ENCODE measurements at regions not wholly inside any gene's neighbourhood (a gene's known extent, or its start where the extent isn't known, plus 50 kb on each side); places are given as distances from the start of the nearest gene placed in this dataset.

DNA sequence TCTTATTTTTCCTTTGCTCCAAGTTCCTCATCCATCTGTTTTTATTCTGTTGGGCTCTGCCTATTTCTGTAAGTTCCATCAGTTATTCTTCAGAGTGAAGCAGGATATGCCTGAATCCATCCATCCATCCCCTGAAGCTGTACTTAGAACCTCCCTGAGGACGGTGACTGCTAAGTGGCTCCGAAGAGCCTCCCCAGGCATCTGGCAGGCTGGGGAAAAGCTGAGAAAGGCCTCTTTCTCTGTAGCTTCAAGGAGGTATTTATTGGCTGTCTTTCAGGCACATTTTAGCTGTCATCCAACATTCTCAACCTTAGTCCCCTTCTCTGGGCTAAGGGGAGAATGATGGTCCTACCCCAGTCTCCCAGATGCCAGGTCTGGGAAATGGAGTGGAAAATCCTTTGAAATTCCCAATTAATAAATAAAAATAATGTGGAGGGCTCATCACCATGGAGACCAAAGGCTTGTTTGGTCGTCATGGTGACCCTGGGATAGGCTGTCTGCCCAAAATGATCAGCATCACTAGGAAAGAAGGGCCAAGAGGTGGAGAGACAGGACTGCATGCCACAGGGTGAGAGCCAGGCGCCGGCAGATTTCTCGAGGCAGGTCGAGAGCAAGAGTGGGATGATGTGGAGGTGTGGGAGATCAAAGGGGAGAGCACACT is 82.0 kb downstream of the UBIAD1 start:
- H3K27me3 ChIP-seq (ENCODE audit: control insufficient read depth, insufficient read depth, low read length): peaks cover 6% of the 10 kb centered on the region
- ChIA-PET CTCF (interaction anchor here (0.6 to 0.9 kb wide), 2 partner anchors 15 to 793 kb away, joined by 3 read pairs; no protein-coding TSS in a partner anchor), POLR2A (no interaction called here)
- H3K36me3 ChIP-seq (ENCODE audit: control insufficient read depth, insufficient read depth, low read length): no peaks in the 10 kb centered on the region
- H3K4me3 ChIP-seq (ENCODE audit: low read depth, low read length): no peak overlapping the region
- TF ChIP-seq, protein P1, sequence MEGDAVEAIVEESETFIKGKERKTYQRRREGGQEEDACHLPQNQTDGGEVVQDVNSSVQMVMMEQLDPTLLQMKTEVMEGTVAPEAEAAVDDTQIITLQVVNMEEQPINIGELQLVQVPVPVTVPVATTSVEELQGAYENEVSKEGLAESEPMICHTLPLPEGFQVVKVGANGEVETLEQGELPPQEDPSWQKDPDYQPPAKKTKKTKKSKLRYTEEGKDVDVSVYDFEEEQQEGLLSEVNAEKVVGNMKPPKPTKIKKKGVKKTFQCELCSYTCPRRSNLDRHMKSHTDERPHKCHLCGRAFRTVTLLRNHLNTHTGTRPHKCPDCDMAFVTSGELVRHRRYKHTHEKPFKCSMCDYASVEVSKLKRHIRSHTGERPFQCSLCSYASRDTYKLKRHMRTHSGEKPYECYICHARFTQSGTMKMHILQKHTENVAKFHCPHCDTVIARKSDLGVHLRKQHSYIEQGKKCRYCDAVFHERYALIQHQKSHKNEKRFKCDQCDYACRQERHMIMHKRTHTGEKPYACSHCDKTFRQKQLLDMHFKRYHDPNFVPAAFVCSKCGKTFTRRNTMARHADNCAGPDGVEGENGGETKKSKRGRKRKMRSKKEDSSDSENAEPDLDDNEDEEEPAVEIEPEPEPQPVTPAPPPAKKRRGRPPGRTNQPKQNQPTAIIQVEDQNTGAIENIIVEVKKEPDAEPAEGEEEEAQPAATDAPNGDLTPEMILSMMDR (IDR thresholded peaks at IDR 0.05; ENCODE audit: insufficient read depth, low read depth, low read length): no peak
- no peak for DNase-seq (ENCODE audit: low read depth)

DNA sequence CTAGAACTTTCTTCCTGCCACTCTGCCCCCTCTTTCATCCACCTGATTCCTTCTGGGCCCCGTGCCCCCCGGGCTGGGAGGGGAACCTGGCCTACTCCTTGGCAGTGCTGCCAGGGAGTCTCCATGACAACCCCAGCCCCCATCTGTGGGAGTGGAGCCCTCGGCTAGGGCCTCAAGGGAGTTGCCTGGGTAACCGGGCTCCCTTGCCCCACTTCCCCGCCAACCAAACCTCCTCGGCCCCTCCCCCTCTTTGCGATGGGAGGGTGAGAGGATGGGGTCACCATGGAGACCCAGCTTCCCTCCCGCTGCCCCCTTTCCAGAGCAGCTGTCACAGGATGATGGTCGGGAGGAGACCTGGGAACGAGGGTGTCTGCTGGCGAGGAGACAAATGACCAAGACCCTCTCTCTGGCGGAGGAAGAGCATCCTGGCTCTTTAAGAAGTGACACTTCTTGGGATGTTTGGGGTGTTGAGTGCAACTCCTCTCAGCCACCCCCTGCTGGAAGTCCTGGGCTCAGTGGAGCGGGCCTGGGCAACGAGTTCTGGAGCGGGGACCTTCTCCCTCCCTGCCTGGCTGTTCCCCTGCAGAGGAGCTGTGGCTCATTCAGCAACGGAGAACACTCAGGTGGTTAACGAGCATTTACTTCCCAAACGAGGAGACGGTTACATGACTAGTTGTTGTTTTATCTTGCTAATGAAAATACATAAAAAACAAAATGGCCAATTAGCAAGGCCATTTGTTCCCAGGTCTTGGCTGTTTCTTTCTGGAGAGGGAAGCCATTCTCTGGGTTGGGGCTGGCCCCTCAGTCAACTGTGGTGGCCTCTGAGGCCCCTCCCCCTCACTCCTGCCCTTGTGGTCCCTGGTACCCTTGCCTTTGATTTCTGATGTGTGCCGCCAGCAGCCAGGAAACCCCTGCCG is 82.8 kb downstream of the UBIAD1 start:
- TF ChIP-seq, protein P1 (IDR thresholded peaks at IDR 0.05; ENCODE audit: insufficient read depth, low read depth, low read length): no peak
- ChIA-PET CTCF (no interaction called here), POLR2A (no interaction called here)
- no peaks in the 10 kb centered on the region for H3K36me3 ChIP-seq (ENCODE audit: control insufficient read depth, insufficient read depth, low read length)
- peaks cover 4% of the 10 kb centered on the region for H3K27me3 ChIP-seq (ENCODE audit: control insufficient read depth, insufficient read depth, low read length)
- H3K4me3 ChIP-seq (ENCODE audit: low read depth, low read length): no peak overlapping the region
- no peak for DNase-seq (ENCODE audit: low read depth)

DNA sequence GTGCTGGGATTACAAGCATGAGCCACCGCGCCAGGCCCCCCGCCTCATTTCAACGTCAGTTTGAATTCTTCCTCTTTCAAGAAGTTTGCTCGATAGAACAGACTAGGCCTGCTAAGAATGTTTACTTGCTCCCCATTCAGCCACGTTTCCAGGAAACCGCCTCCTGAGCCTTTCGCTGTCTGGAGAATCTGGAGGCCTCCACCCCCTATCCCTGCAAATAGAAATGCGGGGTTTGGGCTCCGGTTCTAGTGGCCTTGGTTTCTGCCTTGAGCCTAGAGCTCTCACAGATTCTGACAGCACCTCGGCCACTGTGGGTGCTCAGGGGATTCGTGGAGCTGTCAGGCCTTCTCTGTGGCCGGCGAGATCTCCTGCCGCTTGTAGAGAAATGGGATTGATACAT is 84.3 kb downstream of the UBIAD1 start:
- DNase-seq (ENCODE audit: low read depth): no peak
- ChIA-PET CTCF (no interaction called here), POLR2A (no interaction called here)
- Histone ChIP-seq H3K27me3 (ENCODE audit: control insufficient read depth, insufficient read depth, low read length) (peaks cover 4% of the 10 kb centered on the region), H3K36me3 (ENCODE audit: control insufficient read depth, insufficient read depth, low read length) (no peaks in the 10 kb centered on the region), H3K4me3 (ENCODE audit: low read depth, low read length) (no peak overlapping the region)
- TF ChIP-seq, protein P1 (IDR thresholded peaks at IDR 0.05; ENCODE audit: insufficient read depth, low read depth, low read length): no peak

DNA sequence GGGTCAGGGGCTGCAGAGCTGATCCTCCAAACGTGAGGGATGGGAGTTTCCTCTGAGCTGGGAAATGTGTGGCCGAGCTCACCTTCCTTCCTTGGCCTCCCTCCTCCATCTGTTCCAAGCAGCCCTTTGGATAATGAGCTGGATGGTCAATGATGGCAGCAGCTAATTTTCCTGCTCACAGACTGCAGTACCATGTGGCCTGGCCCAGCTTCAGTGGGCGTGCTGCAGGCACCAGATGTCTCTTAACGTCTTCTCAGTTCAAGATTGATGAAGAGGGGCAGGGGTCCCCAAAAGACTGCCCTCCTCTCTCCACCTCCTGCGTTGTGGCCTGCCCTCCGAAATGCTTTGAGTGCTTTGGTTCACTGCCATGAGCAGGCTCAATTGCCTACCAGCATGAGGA is 86.0 kb downstream of the UBIAD1 start:
- ChIA-PET POLR2A (no interaction called here), CTCF (no interaction called here)
- no peak overlapping the region for H3K4me3 ChIP-seq (ENCODE audit: low read depth, low read length)
- TF ChIP-seq, protein P1 (IDR thresholded peaks at IDR 0.05; ENCODE audit: insufficient read depth, low read depth, low read length): no peak
- peaks cover 4% of the 10 kb centered on the region for H3K27me3 ChIP-seq (ENCODE audit: control insufficient read depth, insufficient read depth, low read length)
- no peak for DNase-seq (ENCODE audit: low read depth)
- H3K36me3 ChIP-seq (ENCODE audit: control insufficient read depth, insufficient read depth, low read length): no peaks in the 10 kb centered on the region

DNA sequence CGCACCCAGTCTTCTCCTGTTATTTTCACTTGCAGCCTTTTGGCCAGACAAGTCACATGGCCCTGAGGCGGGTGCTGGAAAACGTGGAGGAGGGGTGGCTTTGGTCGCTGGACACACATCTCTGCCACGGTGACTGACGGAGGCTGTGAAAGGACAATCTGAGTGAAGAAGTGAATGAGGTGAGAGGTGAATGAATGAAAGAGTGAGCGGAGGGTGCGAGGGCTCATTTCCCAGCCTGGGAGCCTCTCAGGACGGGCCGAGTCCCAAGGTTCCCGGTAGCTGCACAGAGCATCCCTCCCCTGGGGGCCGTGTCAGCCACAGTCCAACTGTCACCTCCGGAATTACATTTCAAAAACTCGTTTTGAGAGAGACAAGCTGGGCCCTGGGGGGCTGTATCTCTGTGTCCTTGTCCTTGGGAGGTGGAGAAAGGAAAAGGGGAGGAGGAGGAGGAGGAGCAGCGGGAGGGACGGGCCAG is 89.6 kb downstream of the UBIAD1 start:
- Histone ChIP-seq H3K36me3 (ENCODE audit: control insufficient read depth, insufficient read depth, low read length) (no peaks in the 10 kb centered on the region), H3K27me3 (ENCODE audit: control insufficient read depth, insufficient read depth, low read length) (no peaks in the 10 kb centered on the region; the same call in 1 of the 2 replicates), H3K4me3 (ENCODE audit: low read depth, low read length) (no peak overlapping the region)
- ChIA-PET POLR2A (no interaction called here), CTCF (no interaction called here)
- TF ChIP-seq, protein P1 (IDR thresholded peaks at IDR 0.05; ENCODE audit: insufficient read depth, low read depth, low read length): no peak
- no peak for DNase-seq (ENCODE audit: low read depth)

Data from BJ (cell line).